GM06990 (cell line): ENCODE measurements at regions not wholly inside any gene's neighbourhood (a gene's known extent, or its start where the extent isn't known, plus 50 kb on each side); places are given as distances from the start of the nearest gene placed in this dataset.

ENCODE experiments used
- DNase-seq: peaks from one replicate; pipeline ENCODE4 v3.0.0-alpha.2; 2011; ENCODE audit not compliant: insufficient read length; ENCODE audit errors: extremely low read depth
- H3K27me3 ChIP-seq: replicated peaks from 2 replicates; pipeline ENCODE4 v1.6.0; 2011; ENCODE audit warnings: low read length; ENCODE audit not compliant: control insufficient read depth, insufficient read depth
- H3K36me3 ChIP-seq: 2 replicates; pipeline ENCODE4 v1.5.1; 2011; ENCODE audit warnings: low read length; ENCODE audit not compliant: control insufficient read depth, insufficient read depth
- H3K4me3 ChIP-seq: replicated peaks from 2 replicates; pipeline ENCODE4 v1.5.1; 2011; ENCODE audit warnings: low read depth, mild to moderate bottlenecking, control low read depth, low read length
- CTCF ChIP-seq: IDR thresholded peaks from 2 replicates; pipeline ENCODE4 v1.5.1; 2011; ENCODE audit warnings: low read length, control low read depth, mild to moderate bottlenecking, inconsistent platforms; ENCODE audit not compliant: insufficient read depth, poor library complexity, severe bottlenecking

GRCh38 chr17:79532107-79532790 is 78.6 kb downstream of the RBFOX3 start:
- Histone ChIP-seq H3K36me3 (no peaks in the 10 kb centered on the region), H3K27me3 (no peaks in the 10 kb centered on the region; the same call in none of the 2 replicates), H3K4me3 (no peak overlapping the region)
- TF ChIP-seq CTCF: no peak
- DNase-seq: no peak

GRCh38 chr17:79531191-79532095 is 79.4 kb downstream of the RBFOX3 start:
- Histone ChIP-seq H3K27me3 (no peaks in the 10 kb centered on the region; the same call in none of the 2 replicates), H3K36me3 (no peaks in the 10 kb centered on the region), H3K4me3 (no peak overlapping the region)
- no peak for TF ChIP-seq CTCF
- no peak for DNase-seq

DNA sequence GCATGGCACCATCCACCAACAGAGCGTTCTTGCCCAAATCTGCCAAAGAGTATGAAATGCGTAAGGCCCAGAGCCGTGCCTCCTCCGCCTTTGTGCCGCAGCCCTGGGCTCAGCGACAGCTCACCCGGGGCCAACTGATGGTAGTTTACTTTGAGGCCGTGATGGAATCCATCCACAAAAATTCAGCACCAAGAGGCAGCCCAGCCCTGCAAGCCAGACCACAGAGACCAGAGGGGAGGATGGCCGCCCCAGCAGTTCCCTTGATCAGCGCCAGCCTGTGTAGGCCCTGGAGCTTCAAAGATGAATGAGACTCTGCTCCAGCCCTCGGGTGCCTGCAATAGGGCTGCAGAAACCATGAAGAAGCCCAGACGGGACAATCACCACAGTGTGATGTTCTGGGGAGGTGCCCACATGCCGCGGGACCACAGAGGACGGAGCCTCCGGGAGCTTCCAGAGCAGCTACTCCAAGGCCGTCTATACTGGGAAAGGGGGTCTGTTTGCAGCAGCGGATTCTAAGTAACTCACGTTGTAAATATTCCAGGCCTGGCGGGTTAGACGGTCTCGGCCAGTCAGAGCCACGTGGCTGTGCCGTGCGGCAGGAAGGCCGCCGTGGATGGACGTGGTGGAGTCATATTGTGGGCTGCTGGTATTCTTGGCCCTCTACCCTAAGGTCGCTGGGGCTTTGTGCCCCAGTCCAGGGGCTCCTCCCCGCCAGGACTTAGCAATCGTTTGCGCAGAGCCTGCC is 80.3 kb downstream of the RBFOX3 start:
- TF ChIP-seq CTCF: no peak
- DNase-seq: no peak
- Histone ChIP-seq H3K27me3 (no peaks in the 10 kb centered on the region; the same call in none of the 2 replicates), H3K36me3 (no peaks in the 10 kb centered on the region), H3K4me3 (no peak overlapping the region)

GRCh38 chr17:79529661-79530081 is 81.2 kb downstream of the RBFOX3 start:
- H3K27me3 ChIP-seq: no peaks in the 10 kb centered on the region; the same call in none of the 2 replicates
- H3K4me3 ChIP-seq: no peak overlapping the region
- DNase-seq: no peak
- TF ChIP-seq CTCF: no peak
- H3K36me3 ChIP-seq: no peaks in the 10 kb centered on the region

DNA sequence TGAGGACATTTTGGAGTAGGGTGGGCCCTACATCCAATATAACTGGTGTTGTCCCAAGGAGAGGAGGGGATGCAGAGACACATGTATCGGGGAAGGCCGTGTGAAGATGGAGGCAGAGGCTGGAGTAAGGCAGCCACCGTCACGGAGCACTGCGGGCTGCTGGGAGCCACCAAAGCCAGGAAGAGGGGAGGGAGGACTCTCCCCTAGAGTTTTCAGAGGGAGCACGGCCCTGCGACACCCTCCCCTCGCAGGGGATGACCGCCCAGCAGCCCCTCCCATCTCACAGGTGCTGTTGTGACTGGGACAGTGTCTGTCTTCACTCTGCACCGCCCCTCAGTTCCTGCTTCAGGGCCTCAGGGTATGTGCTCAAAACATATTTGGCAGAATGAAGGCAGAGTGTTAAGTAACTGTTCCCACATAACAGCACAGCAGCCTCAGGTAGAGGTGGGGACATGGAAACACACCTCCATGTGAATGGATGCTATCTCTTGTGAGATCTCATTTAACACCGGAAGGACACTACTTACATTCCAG is 82.2 kb downstream of the RBFOX3 start:
- DNase-seq: no peak
- H3K4me3 ChIP-seq: no peak overlapping the region
- H3K36me3 ChIP-seq: no peaks in the 10 kb centered on the region
- no peaks in the 10 kb centered on the region; the same call in none of the 2 replicates for H3K27me3 ChIP-seq
- TF ChIP-seq CTCF: no peak
